CD4-positive, alpha-beta T cell (primary cell): ENCODE measurements at regions not wholly inside any gene's neighbourhood (a gene's known extent, or its start where the extent isn't known, plus 50 kb on each side); places are given as distances from the start of the nearest gene placed in this dataset.

Experiments used
- ATAC-seq: fragments of 200-7000 bp; cut with Tn5 transposase; one replicate; pipeline ENCODE4 v1.10.0; 2022; ENCODE audit warnings: mild to moderate bottlenecking; ENCODE audit not compliant: poor library complexity
- CTCF ChIA-PET: fragments of 350-600 bp; sonication (Branson Sonifier 250); formaldehyde crosslinking; loops from one replicate; lab custom pipeline; 2021; ENCODE audit warnings: antibody characterized with exemption, inconsistent platforms; lab: Charles Lee
- POLR2A ChIA-PET: fragments of 350-600 bp; sonication (Branson Sonifier 250); formaldehyde crosslinking; loops from one replicate; lab custom pipeline; 2021; ENCODE audit warnings: antibody characterized with exemption, inconsistent platforms; lab: Charles Lee
- DNase-seq, 14 experiments: peaks; one replicate each; pipeline ENCODE4 v3.0.0-alpha.2; 2013 to 2020; ENCODE audit warnings: mixed read lengths in 2 of 14
- H3K27ac ChIP-seq, 2 donors: one replicate each; pipeline versions ENCODE4 v1.5.1 to v1.7.0; 2013; ENCODE audit warnings: low read length in 2 of 2, low read depth in 1 of 2, mild to moderate bottlenecking in 1 of 2
- H3K27me3 ChIP-seq, 2 experiments: 1 replicate in 1 of 2; 2 replicates in 1 of 2; pipeline versions ENCODE4 v1.6.1 to v1.7.0; 2013; ENCODE audit warnings: low read length in 2 of 2, control low read depth in 1 of 2, mild to moderate bottlenecking in 1 of 2, moderate library complexity in 1 of 2; ENCODE audit not compliant: insufficient read depth in 2 of 2, control insufficient read depth in 1 of 2
- H3K36me3 ChIP-seq: one replicate; pipeline ENCODE4 v1.6.1; 2013; ENCODE audit warnings: low read length, control low read depth; ENCODE audit not compliant: insufficient read depth
- H3K4me1 ChIP-seq: one replicate; pipeline ENCODE4 v1.6.1; 2013; ENCODE audit warnings: low read length, control low read depth; ENCODE audit not compliant: insufficient read depth
- H3K4me3 ChIP-seq: one replicate; pipeline ENCODE4 v1.5.1; 2013; ENCODE audit warnings: mild to moderate bottlenecking, low read length, moderate library complexity
- H3K9me3 ChIP-seq, 2 experiments: 1 replicate in 1 of 2; 2 replicates in 1 of 2; pipeline versions ENCODE4 v1.6.1 to v1.7.0; 2013; ENCODE audit warnings: low read length in 2 of 2, mild to moderate bottlenecking in 2 of 2, control low read depth in 1 of 2, moderate library complexity in 1 of 2; ENCODE audit not compliant: control insufficient read depth in 1 of 2, insufficient read depth in 1 of 2
- H3K27ac Mint-ChIP-seq: one replicate; pipeline ENCODE4 v1.8.0; 2020; ENCODE audit warnings: mixed read lengths
- H3K27me3 Mint-ChIP-seq: one replicate; pipeline ENCODE4 v1.8.0; 2021; ENCODE audit warnings: mixed read lengths
- H3K36me3 Mint-ChIP-seq: one replicate; pipeline ENCODE4 v1.8.0; 2021; ENCODE audit warnings: low read depth, mixed read lengths
- H3K4me1 Mint-ChIP-seq: one replicate; pipeline ENCODE4 v1.8.0; 2021; ENCODE audit warnings: low read depth, mixed read lengths
- H3K4me3 Mint-ChIP-seq: one replicate; pipeline ENCODE4 v1.8.0; 2020; ENCODE audit warnings: mild to moderate bottlenecking, mixed read lengths
- H3K9me3 Mint-ChIP-seq: one replicate; pipeline ENCODE4 v1.8.0; 2020; ENCODE audit warnings: mixed read lengths
- intact Hi-C, 2 experiments: fragments of 100-400 bp; cut with DNase I in 1 of 2; cut with micrococcal nuclease in 1 of 2; formaldehyde crosslinking; loops; one replicate each; pipeline versions ENCODE4 v1.15.1 to v1.9.0; 2023 to 2025; cut with DNase I, micrococcal nuclease
- TF ChIP-seq, protein P1 (sequence below): fragments of 200-600 bp; IDR thresholded peaks from one replicate; pipeline ENCODE4 v1.8.0; 2022; ENCODE audit warnings: antibody characterized with exemption, mild to moderate bottlenecking

DNA sequence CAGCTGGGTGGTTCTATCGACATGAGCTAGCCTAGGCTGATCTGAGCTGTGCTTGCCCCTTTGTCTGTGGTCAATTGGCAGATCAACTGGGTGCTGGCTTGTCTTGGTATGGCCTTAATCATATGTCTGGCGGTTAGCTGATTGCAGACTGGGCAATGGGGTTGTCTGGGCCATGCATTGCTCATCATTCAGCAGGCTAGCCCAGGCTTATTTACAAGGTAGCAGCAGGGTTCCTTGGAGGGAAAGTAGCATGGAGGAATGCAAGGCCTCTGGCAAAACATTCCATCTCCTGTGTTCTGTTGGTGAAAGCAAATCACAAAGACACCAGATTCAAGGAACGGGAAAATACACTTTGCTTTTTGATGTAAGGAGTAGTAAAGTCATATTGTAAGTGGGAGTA is 84.0 kb upstream of the IVNS1ABP start:
- Histone ChIP-seq H3K9me3 (no peaks in the 10 kb centered on the region), H3K27ac (no peak overlapping the region), H3K4me3 (no peak overlapping the region), H3K36me3 (no peaks in the 10 kb centered on the region), H3K4me1 (peaks cover 2% of the 10 kb centered on the region), H3K27me3 (no peaks in the 10 kb centered on the region)
- Mint-ChIP-seq H3K27me3 (no peaks in the 10 kb centered on the region), H3K9me3 (no peaks in the 10 kb centered on the region), H3K4me3 (no peak overlapping the region), H3K36me3 (no peaks in the 10 kb centered on the region), H3K27ac (no peak overlapping the region), H3K4me1 (no peaks in the 10 kb centered on the region)
- TF ChIP-seq, protein P1, sequence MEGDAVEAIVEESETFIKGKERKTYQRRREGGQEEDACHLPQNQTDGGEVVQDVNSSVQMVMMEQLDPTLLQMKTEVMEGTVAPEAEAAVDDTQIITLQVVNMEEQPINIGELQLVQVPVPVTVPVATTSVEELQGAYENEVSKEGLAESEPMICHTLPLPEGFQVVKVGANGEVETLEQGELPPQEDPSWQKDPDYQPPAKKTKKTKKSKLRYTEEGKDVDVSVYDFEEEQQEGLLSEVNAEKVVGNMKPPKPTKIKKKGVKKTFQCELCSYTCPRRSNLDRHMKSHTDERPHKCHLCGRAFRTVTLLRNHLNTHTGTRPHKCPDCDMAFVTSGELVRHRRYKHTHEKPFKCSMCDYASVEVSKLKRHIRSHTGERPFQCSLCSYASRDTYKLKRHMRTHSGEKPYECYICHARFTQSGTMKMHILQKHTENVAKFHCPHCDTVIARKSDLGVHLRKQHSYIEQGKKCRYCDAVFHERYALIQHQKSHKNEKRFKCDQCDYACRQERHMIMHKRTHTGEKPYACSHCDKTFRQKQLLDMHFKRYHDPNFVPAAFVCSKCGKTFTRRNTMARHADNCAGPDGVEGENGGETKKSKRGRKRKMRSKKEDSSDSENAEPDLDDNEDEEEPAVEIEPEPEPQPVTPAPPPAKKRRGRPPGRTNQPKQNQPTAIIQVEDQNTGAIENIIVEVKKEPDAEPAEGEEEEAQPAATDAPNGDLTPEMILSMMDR = no peak
- ATAC-seq (no peak), DNase-seq (no peak)
- ChIA-PET POLR2A (no interaction called here), CTCF (interaction anchor here (1.0 kb wide), 1 partner anchor 16 kb away, joined by 3 read pairs; no protein-coding TSS in a partner anchor)
- intact Hi-C loops = no loop called here

- Histone ChIP-seq H3K36me3 (no peaks in the 10 kb centered on the region), H3K4me3 (no peak overlapping the region), H3K27ac (no peak overlapping the region), H3K9me3 (no peaks in the 10 kb centered on the region), H3K4me1 (peaks cover 2% of the 10 kb centered on the region), H3K27me3 (no peaks in the 10 kb centered on the region)
- H3K36me3 Mint-ChIP-seq = no peaks in the 10 kb centered on the region
- TF ChIP-seq, protein P1 = no peak
- no peaks in the 10 kb centered on the region for H3K27me3 Mint-ChIP-seq
- no peaks in the 10 kb centered on the region for H3K4me1 Mint-ChIP-seq
- DNase-seq (no peak), ATAC-seq (no peak)
- H3K9me3 Mint-ChIP-seq = no peaks in the 10 kb centered on the region
- no peak overlapping the region for H3K27ac Mint-ChIP-seq
- POLR2A ChIA-PET = no interaction called here
- H3K4me3 Mint-ChIP-seq = no peak overlapping the region
- intact Hi-C loops = no loop called here
- CTCF ChIA-PET = no interaction called here
These were observed 83.0 kb upstream of the IVNS1ABP start for GRCh38 chr1:185400052-185400451.

DNA sequence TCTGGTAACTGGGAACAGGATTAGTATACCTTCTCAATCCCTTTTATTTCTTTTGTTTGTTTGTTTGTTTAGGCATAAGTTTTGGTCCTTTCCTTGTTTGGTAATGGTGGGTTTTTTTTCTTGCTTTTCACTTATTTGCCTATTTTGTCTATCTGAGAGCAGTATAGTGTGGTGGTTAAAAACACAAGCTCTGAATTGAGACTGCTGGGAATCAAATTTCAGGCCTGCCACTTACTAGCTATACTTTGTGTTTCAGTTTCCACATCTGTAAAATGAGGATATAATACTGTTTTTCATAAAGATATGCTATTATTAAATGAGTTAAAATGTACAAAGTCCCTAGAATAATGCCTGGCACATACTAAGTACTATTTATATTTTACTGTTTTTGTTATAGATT is 81.6 kb upstream of the IVNS1ABP start:
- Mint-ChIP-seq H3K4me3 (no peak overlapping the region), H3K4me1 (no peaks in the 10 kb centered on the region), H3K27me3 (no peaks in the 10 kb centered on the region), H3K9me3 (no peaks in the 10 kb centered on the region), H3K36me3 (no peaks in the 10 kb centered on the region), H3K27ac (no peak overlapping the region)
- ATAC-seq (no peak), DNase-seq (no peak)
- Histone ChIP-seq H3K27ac (no peak overlapping the region), H3K4me3 (no peak overlapping the region), H3K36me3 (no peaks in the 10 kb centered on the region), H3K27me3 (no peaks in the 10 kb centered on the region), H3K9me3 (no peaks in the 10 kb centered on the region), H3K4me1 (no peaks in the 10 kb centered on the region)
- intact Hi-C loops = no loop called here
- TF ChIP-seq, protein P1 = no peak
- ChIA-PET CTCF (no interaction called here), POLR2A (no interaction called here)
